SU-DHL-6 (cell line): ENCODE measurements at regions not wholly inside any gene's neighbourhood (a gene's known extent, or its start where the extent isn't known, plus 50 kb on each side); places are given as distances from the start of the nearest gene placed in this dataset.

Source experiments
- H2AFZ ChIP-seq: fragments of 200-600 bp; sonication (generic); 2 replicates; pipeline ENCODE4 v1.6.1; 2014; ENCODE audit warnings: low read depth, mild to moderate bottlenecking, moderate library complexity, mixed read lengths, antibody characterized with exemption, low read length; ENCODE audit not compliant: severe bottlenecking
- H3F3A ChIP-seq: fragments of 200-600 bp; shearing (Covaris generic); 2 replicates; pipeline ENCODE4 v1.6.0; 2016; ENCODE audit warnings: antibody characterized with exemption, mild to moderate bottlenecking; ENCODE audit not compliant: insufficient read depth
- H3K27ac ChIP-seq: fragments of 200-600 bp; sonication (generic); 2 replicates; pipeline ENCODE4 v1.5.1; 2016; ENCODE audit warnings: low read depth, mild to moderate bottlenecking, low read length, moderate library complexity, mixed read lengths
- H3K27me3 ChIP-seq: fragments of 200-600 bp; sonication (generic), shearing (Covaris generic); 2 replicates; pipeline ENCODE4 v1.6.0; 2014; ENCODE audit warnings: mild to moderate bottlenecking, low read length
- H3K36me3 ChIP-seq: fragments of 200-600 bp; sonication (generic); 2 replicates; pipeline ENCODE4 v1.6.1; 2014; ENCODE audit warnings: mild to moderate bottlenecking, low read length, mixed read lengths
- H3K4me2 ChIP-seq: fragments of 300-600, 200-600 bp; shearing (Covaris generic), sonication (generic); 2 replicates; pipeline ENCODE4 v1.6.0; 2014; ENCODE audit warnings: low read length, low read depth, mild to moderate bottlenecking; ENCODE audit not compliant: poor library complexity, severe bottlenecking
- H3K4me3 ChIP-seq: fragments of 200-600 bp; sonication (generic); 2 replicates; pipeline ENCODE4 v1.5.1; 2014; ENCODE audit warnings: antibody characterized with exemption, low read length, mild to moderate bottlenecking, mixed read lengths; ENCODE audit not compliant: insufficient read depth, poor library complexity, severe bottlenecking
- H3K79me2 ChIP-seq: fragments of 200-600 bp; sonication (generic); 2 replicates; pipeline ENCODE4 v1.6.1; 2014; ENCODE audit warnings: mild to moderate bottlenecking, low read length, moderate library complexity; ENCODE audit not compliant: insufficient read depth
- H3K9ac ChIP-seq: fragments of 200-600 bp; sonication (generic); 2 replicates; pipeline ENCODE4 v1.7.0; 2014; ENCODE audit warnings: mild to moderate bottlenecking, low read length
- H3K9me2 ChIP-seq: fragments of 200-600 bp; sonication (generic); replicated peaks from 2 replicates; pipeline ENCODE4 v1.6.1; 2014; ENCODE audit warnings: low read length; ENCODE audit not compliant: insufficient read depth
- H3K9me3 ChIP-seq: fragments of 200-600 bp; sonication (generic); 2 replicates; pipeline ENCODE4 v1.6.1; 2014; ENCODE audit warnings: low read length, mixed read lengths; ENCODE audit not compliant: insufficient read depth
- H4K20me1 ChIP-seq: fragments of 200-600 bp; sonication (generic); 2 replicates; pipeline ENCODE4 v1.6.1; 2014; ENCODE audit warnings: low read depth, mild to moderate bottlenecking, antibody characterized with exemption, low read length, moderate library complexity, mixed read lengths
- CTCF ChIP-seq: fragments of 200-600 bp; sonication (generic); IDR thresholded peaks from one replicate; pipeline ENCODE4 v1.5.1; 2017; ENCODE audit warnings: antibody characterized with exemption, mild to moderate bottlenecking, low read length, moderate library complexity; ENCODE audit not compliant: insufficient read depth, poor library complexity, severe bottlenecking
- EZH2phosphoT487 ChIP-seq: fragments of 200-600 bp; sonication (generic), shearing (Covaris generic); conservative IDR thresholded peaks from 2 replicates; pipeline ENCODE4 v1.6.1; 2018; ENCODE audit warnings: mild to moderate bottlenecking, antibody characterized with exemption, low read length, moderate library complexity, mixed read lengths

- H3K4me3 ChIP-seq = no peak overlapping the region
- no peaks in the 10 kb centered on the region for H3K36me3 ChIP-seq
- no peaks in the 10 kb centered on the region for H3K9me2 ChIP-seq
- no peak overlapping the region for H3K9ac ChIP-seq
- H3K79me2 ChIP-seq = no peaks in the 10 kb centered on the region
- TF ChIP-seq CTCF = no peak
- TF ChIP-seq EZH2phosphoT487 = no peak
- no peak overlapping the region for H2AFZ ChIP-seq
- H3F3A ChIP-seq = no peaks in the 10 kb centered on the region
- no peaks in the 10 kb centered on the region for H3K9me3 ChIP-seq
- no peak overlapping the region for H3K4me2 ChIP-seq
- H3K27me3 ChIP-seq = no peaks in the 10 kb centered on the region
- H4K20me1 ChIP-seq = no peaks in the 10 kb centered on the region
- no peak overlapping the region for H3K27ac ChIP-seq
Observed at GRCh38 chr10:21247592-21247991, 277.9 kb downstream of the SKIDA1 start.

- Histone ChIP-seq H3K9me2 (no peaks in the 10 kb centered on the region), H3K79me2 (no peaks in the 10 kb centered on the region), H3K9ac (no peak overlapping the region), H2AFZ (no peak overlapping the region), H3F3A (no peaks in the 10 kb centered on the region), H3K4me3 (no peak overlapping the region), H4K20me1 (no peaks in the 10 kb centered on the region), H3K27me3 (no peaks in the 10 kb centered on the region), H3K4me2 (no peak overlapping the region), H3K27ac (no peak overlapping the region), H3K9me3 (no peaks in the 10 kb centered on the region), H3K36me3 (no peaks in the 10 kb centered on the region)
- no peak for TF ChIP-seq EZH2phosphoT487
- TF ChIP-seq CTCF = no peak
Observed at GRCh38 chr10:21246178-21246577, 279.3 kb downstream of the SKIDA1 start.

- TF ChIP-seq CTCF (no peak), EZH2phosphoT487 (no peak)
- Histone ChIP-seq H2AFZ (no peak overlapping the region), H3K27me3 (no peaks in the 10 kb centered on the region), H3K79me2 (no peaks in the 10 kb centered on the region), H3F3A (no peaks in the 10 kb centered on the region), H3K9me3 (no peaks in the 10 kb centered on the region), H3K4me2 (no peak overlapping the region), H3K9me2 (no peaks in the 10 kb centered on the region), H3K9ac (no peak overlapping the region), H4K20me1 (no peaks in the 10 kb centered on the region), H3K36me3 (no peaks in the 10 kb centered on the region), H3K27ac (no peak overlapping the region), H3K4me3 (no peak overlapping the region)
Observed at GRCh38 chr10:21243748-21244257, 281.7 kb downstream of the SKIDA1 start.
